DMS153 treated with DMSO at 0.1 percent for 48 hours (cell line): ENCODE measurements at regions not wholly inside any gene's neighbourhood (a gene's known extent, or its start where the extent isn't known, plus 50 kb on each side); places are given as distances from the start of the nearest gene placed in this dataset.

Experiments
- DNase-seq: peaks from one replicate; lab custom pipeline; 2025; ENCODE audit not compliant: unreplicated experiment; lab: John Stamatoyannopoulos, UW

- DNase-seq: no peak
Measured at GRCh38 chr7:82567841-82568240, 124.3 kb upstream of the CACNA2D1 start.

DNA sequence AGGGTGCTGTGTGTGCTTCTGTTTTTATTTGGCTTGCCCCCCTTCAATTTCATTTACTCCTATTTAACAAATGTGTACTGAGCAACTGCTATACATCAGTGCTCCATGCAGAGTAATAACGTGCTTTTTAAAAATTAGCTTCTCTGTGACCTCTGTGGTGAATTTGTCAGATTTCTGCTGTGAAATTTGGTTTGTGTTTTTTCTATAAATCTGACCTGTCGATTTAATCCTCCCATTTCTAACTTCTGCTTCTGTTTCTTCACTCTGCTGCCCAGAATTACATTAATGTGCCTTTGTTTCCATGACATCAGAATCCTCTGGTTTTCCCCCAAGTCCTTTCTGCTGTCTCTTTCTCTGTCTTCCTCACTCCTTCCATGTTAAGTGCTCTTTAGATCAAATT, 123.8 kb upstream of the CACNA2D1 start:
- no peak for DNase-seq

DNA sequence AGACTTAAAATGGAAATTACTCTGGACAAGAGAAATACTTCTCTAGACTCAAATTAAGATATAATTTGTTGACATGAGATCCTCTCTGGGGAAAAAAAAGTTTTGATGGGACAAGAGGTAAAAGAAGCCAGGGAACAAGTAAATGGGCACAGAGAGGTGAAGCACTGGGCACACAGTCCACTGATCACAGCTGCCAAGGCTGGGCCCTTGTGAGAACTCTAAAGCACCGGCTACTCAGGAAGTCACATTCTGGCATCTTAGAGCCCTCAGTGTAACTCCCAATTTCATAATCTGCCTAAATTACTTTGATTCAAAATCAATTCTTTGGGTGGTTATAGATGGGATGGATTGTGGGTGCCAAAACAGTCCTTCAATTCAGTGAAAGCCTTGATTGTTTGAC, 123.2 kb upstream of the CACNA2D1 start:
- DNase-seq: no peak

DNA sequence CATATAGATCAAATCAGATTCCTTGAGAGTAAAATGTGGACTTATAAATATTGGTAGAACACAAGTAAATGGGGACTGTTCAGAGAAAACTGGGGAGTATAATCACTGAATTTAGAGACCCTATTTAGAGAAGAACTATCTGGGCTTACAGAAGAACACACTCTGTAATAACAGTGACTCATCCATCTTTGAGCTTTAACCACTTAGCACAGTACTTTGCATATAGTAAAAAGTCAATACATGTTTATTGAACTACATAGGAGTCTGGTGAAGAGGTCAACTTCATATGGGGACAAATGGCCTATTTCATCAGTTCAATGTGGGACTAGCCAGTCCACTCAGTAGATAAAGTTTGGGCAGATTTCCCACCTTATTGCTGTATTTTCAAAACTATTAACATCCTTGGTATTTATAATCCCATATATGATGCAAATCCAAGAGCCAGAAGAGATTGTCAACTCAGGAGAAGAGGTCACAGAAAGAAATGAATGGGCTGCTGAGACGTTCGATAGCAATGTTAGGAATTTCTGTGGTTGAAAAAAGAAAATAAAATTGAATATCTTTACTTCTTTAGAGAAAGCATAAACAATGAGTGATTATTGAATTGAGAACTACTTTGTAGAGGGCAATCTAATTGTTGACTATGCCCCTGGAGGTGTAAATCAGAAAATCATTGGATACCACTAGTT, 119.3 kb upstream of the CACNA2D1 start:
- DNase-seq: no peak

DNA sequence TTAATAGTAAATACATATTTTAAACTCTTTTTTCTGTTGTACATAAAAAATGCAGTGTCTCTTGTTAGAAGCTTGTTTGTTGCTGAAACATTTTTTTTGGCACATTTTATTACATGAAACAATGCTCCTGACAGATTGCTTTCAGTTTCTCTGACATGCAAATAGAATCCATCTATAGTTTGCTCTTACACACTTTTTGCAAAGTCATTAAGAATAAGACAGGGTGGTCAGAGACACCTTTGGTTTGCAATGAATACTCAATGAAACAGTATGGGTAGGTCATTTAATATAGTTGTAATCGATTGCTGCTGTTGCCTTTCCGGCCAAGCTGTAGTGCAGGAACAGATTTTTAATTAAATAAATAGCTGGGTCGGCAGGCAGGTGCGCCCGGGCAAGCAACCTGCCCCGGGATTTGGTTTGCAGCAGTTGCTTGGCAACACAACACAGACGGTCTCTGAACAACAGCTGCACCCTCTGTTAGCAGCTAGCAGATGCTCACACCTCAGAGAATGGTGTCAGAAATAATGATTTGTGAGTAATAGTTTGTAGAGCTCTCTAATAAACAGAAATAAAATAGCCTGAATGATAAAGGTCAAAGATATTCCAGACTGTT, 115.7 kb upstream of the CACNA2D1 start:
- DNase-seq: peak; percentile 95

DNA sequence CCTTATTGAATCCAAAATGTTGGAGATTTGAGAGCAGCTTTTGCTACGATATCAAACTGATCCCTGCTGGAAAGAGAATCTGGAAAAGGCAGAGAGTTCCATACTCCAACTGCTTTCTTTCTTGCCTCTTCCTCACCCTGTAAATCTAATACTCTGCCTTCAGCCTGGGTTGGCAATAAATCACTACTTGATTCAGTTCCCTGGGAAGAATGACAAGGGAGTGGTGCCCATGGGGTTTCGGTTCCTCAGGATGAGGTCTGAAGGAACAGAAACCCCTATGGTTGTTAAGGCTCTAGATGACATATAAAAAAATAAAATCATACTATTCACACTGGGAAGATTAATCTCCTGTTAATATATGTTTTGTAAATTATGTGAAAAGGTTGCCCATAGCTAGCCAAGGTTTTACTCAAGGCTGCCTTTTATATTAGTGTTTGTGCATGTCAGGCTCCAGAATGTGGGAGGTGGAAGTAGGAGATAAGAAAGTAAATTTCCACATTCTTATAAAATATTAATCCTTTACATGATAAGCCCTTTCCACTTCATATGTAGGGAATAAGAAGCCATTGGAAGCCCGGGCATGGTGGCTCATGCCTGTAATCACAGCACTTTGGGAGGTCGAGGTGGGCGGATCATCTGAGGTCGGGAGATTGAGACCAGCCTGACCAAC, 106.2 kb upstream of the CACNA2D1 start:
- DNase-seq: no peak

GRCh38 chr7:82548141-82548688, 104.6 kb upstream of the CACNA2D1 start:
- peak; percentile 46 for DNase-seq

- no peak for DNase-seq
Measured at GRCh38 chr7:82542665-82543064, 99.1 kb upstream of the CACNA2D1 start.

- DNase-seq: no peak
Measured at GRCh38 chr7:82539969-82540368, 96.4 kb upstream of the CACNA2D1 start.

GRCh38 chr7:82534684-82535083, 91.1 kb upstream of the CACNA2D1 start:
- no peak for DNase-seq

GRCh38 chr7:82530361-82530760, 86.8 kb upstream of the CACNA2D1 start:
- DNase-seq: no peak

- DNase-seq: no peak
Measured at GRCh38 chr7:82528577-82529310, 85.2 kb upstream of the CACNA2D1 start.

DNA sequence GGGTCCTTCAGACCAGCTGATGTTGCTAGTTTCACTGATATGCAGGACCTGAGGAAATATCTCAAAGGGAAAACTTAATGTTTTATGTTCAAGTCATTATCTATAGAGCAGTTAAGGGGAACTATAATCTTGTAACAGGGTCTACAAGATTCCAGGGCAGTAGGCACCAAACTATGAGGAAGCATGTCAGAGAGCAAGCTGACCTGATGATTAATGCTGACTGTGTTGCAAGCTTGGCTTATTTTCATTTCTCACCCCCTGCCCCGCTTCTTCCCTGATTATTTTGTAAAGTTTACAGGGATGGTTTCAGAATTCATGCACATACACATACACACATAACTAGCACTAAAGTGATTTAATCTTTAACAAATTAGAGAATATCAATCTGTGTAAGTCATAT, 84.3 kb upstream of the CACNA2D1 start:
- no peak for DNase-seq

DNA sequence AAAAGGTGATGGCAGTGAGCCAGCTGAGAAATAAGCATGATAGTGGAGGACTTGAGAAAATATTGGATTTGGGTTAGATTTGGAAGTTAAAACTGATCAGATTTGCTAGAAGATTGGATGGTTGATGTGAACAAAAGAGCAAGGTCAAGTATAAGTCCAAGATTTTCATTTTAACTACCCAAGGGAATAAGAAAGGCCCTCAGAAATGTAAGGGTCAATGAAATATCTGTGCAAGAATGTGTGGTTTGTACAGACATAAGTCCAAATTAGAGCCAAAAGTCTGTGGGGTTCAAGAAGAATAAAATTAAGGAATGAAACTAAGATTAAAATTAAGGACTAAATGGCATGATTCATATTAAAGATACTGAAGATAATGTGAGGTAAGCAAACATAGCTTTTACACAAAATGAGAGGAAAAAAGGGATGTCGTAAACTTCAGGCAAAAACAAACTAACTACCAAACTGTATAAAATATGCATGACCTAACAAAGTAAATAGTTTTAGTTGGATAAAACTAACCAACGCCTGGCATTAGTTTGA, 78.4 kb upstream of the CACNA2D1 start:
- DNase-seq: no peak

- DNase-seq: no peak
Measured at GRCh38 chr7:82517050-82517449, 73.5 kb upstream of the CACNA2D1 start.

GRCh38 chr7:82511542-82511941, 68.0 kb upstream of the CACNA2D1 start:
- DNase-seq: no peak

DNA sequence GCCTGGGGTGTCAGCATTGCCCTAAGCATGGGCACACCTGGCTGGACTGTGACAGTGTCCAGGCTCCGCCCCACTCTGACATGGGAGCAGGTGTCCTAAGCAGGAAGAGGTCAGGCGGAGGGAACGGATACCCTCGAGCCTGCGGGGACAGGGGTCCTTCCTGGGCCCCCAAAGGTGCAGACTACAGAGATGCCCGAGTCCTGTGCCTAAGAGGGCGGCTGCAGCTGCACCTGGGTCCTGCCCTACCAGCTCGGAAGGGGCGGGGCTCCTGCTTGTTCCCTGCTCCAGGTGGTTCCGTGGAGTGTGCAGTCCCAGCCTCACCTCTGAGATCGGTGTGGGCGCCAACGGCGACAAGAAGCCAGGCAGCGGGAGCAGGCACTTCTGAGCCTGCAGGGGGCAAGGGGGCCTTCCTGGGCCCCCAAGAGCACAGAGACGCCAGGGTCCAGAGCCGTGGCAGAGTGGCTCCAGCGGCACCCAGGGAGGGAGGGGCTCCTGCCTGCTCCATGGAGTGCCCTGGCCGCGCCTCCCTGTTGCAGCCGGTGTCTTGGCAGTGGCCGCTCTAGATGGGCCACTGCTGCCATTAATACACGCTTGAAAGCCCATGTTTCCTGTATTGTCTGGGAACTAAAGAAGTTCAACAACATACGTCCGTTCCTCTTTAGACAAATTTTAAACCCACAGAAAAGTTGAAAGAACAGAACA, 64.5 kb upstream of the CACNA2D1 start:
- no peak for DNase-seq

DNA sequence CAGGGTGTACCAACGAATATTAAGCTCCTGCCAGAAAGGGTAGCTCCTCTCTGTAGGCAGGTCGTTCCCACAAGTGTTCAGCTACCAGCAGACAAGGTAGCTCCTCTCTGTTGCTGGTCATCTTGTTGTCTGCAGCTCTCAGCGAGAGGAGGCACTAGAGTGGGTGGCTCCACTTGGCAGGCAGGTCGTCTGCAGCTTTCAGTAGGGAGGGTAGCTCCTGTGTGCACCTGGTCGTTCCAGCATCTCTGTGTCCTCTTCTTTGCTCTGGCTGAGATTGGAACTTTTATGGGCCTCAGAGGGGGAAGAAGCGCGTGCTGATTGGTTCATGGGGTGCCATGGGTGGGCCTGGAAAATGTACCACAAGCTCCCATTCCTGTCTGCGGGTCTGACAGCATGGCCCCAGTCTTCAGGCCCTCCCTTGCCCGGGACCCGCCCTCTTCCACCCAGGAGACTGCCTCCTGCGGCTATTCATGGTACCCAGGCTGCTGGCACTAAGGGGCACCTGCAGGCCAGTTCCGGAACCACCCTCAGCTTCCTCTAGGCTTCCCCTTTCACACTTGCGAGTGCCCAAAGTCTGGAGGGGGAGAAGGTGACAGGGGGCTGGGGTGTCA, 63.9 kb upstream of the CACNA2D1 start:
- peak; percentile 30 for DNase-seq

DNA sequence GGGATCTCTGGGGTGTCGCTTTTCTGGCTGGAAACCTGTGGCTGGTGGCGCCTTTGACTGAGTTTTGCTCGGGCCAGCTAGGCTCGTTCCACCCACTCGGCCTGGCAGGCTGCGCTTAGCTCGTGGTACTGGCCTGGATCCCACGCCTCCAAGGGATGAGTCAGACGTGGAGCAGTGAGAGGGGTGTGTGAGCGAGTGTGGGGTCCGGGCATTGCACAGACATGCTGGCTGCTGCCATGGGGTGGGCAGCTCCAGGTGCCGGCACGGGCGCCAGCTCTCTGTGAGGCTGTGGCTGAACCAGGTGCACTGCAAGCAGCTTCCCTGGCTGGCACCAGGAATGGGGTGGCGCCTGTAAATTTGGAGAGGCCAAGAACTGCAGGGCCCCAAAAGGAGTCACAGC, 63.1 kb upstream of the CACNA2D1 start:
- DNase-seq: no peak

DNA sequence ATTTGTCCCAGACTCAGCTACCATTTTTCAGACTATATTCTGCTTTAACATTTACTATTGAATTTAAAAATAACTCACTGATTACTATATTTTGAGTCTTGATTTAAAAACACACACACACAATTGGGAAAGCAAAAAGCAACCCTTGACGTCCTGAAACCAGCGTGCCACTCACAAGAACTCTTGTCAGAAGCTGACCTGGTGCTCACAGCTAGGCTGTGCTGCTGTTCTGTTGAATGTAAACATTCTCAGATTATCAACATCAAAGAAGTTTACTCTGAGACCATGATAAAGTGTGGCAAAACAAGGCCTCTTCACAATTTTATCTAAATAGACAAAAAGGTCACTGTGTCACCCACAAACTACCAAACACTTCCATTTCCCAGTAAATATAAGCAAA, 62.6 kb upstream of the CACNA2D1 start:
- no peak for DNase-seq
